ENCODE measurements at regions not wholly inside any gene's neighbourhood (a gene's known extent, or its start where the extent isn't known, plus 50 kb on each side); places are given as distances from the start of the nearest gene placed in this dataset.

DNA sequence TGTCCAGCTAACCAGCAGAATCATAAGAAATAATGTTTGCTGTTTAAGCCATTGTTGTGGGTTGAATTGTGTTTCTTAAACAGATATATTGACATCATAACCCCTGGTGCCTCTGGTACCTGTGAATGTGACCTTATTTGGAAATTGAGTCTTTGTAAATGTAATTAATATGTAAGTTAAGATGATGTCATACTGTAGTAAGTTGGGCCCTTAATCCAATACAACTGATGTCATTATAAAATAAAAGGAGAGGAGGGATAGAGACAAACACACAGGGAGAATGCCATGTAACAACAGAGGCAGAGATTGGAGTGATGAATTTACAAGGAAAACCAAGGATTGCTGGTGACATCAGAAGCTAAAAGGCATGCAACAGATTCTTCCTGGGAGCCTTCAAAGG is 141.4 kb downstream of the ZIC3 start:
- TF ChIP-seq, protein P1, sequence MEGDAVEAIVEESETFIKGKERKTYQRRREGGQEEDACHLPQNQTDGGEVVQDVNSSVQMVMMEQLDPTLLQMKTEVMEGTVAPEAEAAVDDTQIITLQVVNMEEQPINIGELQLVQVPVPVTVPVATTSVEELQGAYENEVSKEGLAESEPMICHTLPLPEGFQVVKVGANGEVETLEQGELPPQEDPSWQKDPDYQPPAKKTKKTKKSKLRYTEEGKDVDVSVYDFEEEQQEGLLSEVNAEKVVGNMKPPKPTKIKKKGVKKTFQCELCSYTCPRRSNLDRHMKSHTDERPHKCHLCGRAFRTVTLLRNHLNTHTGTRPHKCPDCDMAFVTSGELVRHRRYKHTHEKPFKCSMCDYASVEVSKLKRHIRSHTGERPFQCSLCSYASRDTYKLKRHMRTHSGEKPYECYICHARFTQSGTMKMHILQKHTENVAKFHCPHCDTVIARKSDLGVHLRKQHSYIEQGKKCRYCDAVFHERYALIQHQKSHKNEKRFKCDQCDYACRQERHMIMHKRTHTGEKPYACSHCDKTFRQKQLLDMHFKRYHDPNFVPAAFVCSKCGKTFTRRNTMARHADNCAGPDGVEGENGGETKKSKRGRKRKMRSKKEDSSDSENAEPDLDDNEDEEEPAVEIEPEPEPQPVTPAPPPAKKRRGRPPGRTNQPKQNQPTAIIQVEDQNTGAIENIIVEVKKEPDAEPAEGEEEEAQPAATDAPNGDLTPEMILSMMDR (IDR thresholded peaks at IDR 0.05; ENCODE audit: insufficient read depth, low read depth, low read length), result no peak
- TF ChIP-seq EZH2 (IDR thresholded peaks at IDR 0.05; ENCODE audit: insufficient read depth, low read length), result no peak

All from astrocyte (in vitro differentiated cells and primary cell).